ENCODE measurements at regions not wholly inside any gene's neighbourhood (a gene's known extent, or its start where the extent isn't known, plus 50 kb on each side); places are given as distances from the start of the nearest gene placed in this dataset.

DNA sequence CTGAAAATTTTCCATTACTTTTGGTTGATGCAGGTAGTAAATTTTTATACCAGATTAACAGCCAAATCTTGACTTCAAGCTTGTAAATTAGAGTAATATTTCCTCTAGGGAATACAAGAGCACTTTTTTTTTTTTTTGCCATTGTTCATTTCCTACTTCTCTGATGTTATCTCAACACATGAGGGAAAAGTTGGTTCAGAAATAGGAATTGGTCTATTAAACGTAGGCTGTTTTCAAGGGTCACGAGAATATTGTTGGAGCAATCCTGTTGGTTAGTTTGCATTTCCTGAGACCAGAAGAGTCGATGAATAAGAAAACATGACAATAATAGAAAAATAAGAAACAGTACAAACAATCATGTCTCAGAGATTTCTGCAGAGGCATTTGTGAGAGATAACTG, 453.9 kb upstream of the CCDC179 start:
- TF ChIP-seq EP300 (IDR thresholded peaks at IDR 0.05) (no peak), POLR2A (IDR thresholded peaks at IDR 0.05) (no peak), POLR2AphosphoS5 (IDR thresholded peaks at IDR 0.05) (no peak)
- TF ChIP-seq, protein P1, sequence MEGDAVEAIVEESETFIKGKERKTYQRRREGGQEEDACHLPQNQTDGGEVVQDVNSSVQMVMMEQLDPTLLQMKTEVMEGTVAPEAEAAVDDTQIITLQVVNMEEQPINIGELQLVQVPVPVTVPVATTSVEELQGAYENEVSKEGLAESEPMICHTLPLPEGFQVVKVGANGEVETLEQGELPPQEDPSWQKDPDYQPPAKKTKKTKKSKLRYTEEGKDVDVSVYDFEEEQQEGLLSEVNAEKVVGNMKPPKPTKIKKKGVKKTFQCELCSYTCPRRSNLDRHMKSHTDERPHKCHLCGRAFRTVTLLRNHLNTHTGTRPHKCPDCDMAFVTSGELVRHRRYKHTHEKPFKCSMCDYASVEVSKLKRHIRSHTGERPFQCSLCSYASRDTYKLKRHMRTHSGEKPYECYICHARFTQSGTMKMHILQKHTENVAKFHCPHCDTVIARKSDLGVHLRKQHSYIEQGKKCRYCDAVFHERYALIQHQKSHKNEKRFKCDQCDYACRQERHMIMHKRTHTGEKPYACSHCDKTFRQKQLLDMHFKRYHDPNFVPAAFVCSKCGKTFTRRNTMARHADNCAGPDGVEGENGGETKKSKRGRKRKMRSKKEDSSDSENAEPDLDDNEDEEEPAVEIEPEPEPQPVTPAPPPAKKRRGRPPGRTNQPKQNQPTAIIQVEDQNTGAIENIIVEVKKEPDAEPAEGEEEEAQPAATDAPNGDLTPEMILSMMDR (IDR thresholded peaks at IDR 0.05): no peak

Data from suprapubic skin (tissue), 4 donors.